Colonic mucosa (tissue), 4 donors: ENCODE measurements at regions not wholly inside any gene's neighbourhood (a gene's known extent, or its start where the extent isn't known, plus 50 kb on each side); places are given as distances from the start of the nearest gene placed in this dataset.
"Not testable (repeated sequence)": the region's sequence is repeated elsewhere in the genome, so short reads cannot be mapped to it uniquely, and the experiment has no call there.

Experiments used
- DNase-seq: peaks from one replicate; pipeline ENCODE4 v3.0.0-alpha.2; 2020
- H3K27ac ChIP-seq: fragments of 200-600 bp; one replicate; pipeline ENCODE4 v1.8.0; 2021
- H3K27me3 ChIP-seq: fragments of 200-600 bp; one replicate; pipeline ENCODE4 v1.8.0; 2021
- H3K36me3 ChIP-seq: fragments of 200-600 bp; one replicate; pipeline ENCODE4 v1.8.0; 2021
- H3K4me1 ChIP-seq: fragments of 200-600 bp; one replicate; pipeline ENCODE4 v1.8.0; 2021; ENCODE audit warnings: mild to moderate bottlenecking
- H3K4me3 ChIP-seq: fragments of 200-600 bp; one replicate; pipeline ENCODE4 v1.8.0; 2021
- H3K9ac ChIP-seq, 2 donors: one replicate each; pipeline ENCODE4 v1.7.0; 2013; ENCODE audit warnings: control low read depth in 2 of 2, low read depth in 2 of 2, low read length in 2 of 2
- H3K9me3 ChIP-seq: fragments of 200-600 bp; one replicate; pipeline ENCODE4 v1.8.0; 2021
- intact Hi-C: fragments of 100-400 bp; cut with DNase I; formaldehyde crosslinking; loops from one replicate; pipeline ENCODE4 v1.14.1; 2022
- TF ChIP-seq, protein P1 (sequence below): fragments of 200-600 bp; IDR thresholded peaks from one replicate; pipeline ENCODE4 v1.8.0; 2022; ENCODE audit warnings: antibody characterized with exemption, mild to moderate bottlenecking
- donor health status: healthy.
- donor health status: DM: no; HTN: no; CAD: no.
- donor health status: DM: no; HTN: no; CAD: no.

DNA sequence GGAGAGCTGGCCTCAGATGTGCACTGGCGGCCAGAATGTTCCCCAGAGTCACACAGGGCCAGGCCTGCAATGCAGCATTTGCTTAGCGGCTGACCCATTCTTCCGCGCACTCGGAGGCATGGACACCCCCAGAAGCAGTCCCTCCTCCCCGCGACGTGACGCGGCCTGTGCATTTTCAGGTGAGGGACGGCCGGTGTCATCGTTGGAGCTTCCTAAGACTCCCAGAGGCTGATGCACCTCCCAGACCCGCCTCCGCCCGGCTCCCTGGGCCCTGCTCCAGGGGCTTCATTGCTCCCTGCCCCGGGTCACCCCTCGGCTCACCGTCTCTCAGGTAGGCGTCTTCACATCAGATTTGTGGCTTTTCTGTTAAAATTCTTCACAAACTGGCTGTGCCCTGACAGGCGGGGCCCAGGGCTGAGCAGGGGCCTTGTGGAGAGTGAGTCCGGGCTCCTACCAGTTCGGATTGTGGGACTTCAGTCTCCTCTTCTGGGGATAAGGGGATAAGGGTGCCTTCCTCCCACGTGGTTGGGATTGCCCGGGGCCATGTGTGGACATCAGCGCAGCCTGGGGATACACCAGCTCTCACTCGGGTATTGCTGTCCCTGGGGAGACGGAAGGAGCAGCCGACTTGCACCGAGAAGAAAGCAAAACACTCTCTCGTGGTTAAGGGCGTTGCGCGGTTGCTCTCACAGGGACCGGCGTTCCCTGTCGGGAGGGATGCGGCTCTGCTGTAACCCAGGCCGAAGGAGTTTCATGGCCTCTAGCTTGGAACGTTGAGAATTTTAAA, 249.1 kb downstream of the ADGRD1 start:
- Histone ChIP-seq H3K4me1 (no peaks in the 10 kb centered on the region), H3K4me3 (no peak overlapping the region), H3K27ac (no peak overlapping the region), H3K27me3 (no peaks in the 10 kb centered on the region), H3K9me3 (no peaks in the 10 kb centered on the region), H3K9ac (no peak overlapping the region), H3K36me3 (no peaks in the 10 kb centered on the region)
- intact Hi-C loops: no loop called here
- DNase-seq: peak; percentile 10
- TF ChIP-seq, protein P1, sequence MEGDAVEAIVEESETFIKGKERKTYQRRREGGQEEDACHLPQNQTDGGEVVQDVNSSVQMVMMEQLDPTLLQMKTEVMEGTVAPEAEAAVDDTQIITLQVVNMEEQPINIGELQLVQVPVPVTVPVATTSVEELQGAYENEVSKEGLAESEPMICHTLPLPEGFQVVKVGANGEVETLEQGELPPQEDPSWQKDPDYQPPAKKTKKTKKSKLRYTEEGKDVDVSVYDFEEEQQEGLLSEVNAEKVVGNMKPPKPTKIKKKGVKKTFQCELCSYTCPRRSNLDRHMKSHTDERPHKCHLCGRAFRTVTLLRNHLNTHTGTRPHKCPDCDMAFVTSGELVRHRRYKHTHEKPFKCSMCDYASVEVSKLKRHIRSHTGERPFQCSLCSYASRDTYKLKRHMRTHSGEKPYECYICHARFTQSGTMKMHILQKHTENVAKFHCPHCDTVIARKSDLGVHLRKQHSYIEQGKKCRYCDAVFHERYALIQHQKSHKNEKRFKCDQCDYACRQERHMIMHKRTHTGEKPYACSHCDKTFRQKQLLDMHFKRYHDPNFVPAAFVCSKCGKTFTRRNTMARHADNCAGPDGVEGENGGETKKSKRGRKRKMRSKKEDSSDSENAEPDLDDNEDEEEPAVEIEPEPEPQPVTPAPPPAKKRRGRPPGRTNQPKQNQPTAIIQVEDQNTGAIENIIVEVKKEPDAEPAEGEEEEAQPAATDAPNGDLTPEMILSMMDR: no peak

DNA sequence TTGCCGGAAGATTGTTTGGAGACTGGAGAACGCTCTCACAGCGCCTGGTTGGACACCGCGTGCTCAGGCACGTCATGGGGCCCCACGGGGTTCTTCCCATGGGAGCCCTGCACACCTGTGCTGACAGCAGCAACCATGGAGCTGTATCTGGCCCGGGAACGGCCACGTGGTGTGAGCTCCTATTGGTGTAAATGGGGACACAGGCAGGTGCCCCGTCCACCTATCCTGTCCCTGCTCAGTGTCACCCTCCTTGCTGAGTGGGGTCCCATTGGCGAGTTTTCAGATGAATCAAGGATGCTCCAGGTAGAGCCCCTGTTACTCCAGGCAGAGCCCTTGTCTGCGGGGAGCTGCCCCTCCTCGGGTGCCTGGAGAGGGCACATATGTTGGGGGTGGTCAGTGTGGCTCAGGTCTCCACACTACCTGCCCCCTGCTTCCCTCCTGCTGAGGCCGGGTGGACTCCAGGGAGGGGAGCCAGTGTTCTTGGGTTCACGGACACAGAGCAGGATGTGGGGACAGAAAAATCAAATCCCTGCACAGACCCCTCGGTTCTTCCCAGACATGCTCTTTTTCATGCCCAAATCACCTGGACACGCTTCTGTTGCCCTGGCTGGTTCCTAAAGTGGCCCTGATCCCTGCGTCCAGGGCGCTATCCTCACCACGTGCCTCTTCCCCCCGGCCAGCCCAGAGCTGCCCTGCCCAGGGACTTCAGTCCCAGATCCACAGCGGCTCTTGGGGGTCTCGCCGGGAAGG, 250.1 kb downstream of the ADGRD1 start:
- intact Hi-C loops: no loop called here
- Histone ChIP-seq H3K9me3 (no peaks in the 10 kb centered on the region), H3K4me3 (no peak overlapping the region), H3K9ac (no peak overlapping the region), H3K27ac (no peak overlapping the region), H3K4me1 (no peaks in the 10 kb centered on the region), H3K27me3 (no peaks in the 10 kb centered on the region), H3K36me3 (no peaks in the 10 kb centered on the region)
- TF ChIP-seq, protein P1: no peak
- DNase-seq: peak; percentile 6

DNA sequence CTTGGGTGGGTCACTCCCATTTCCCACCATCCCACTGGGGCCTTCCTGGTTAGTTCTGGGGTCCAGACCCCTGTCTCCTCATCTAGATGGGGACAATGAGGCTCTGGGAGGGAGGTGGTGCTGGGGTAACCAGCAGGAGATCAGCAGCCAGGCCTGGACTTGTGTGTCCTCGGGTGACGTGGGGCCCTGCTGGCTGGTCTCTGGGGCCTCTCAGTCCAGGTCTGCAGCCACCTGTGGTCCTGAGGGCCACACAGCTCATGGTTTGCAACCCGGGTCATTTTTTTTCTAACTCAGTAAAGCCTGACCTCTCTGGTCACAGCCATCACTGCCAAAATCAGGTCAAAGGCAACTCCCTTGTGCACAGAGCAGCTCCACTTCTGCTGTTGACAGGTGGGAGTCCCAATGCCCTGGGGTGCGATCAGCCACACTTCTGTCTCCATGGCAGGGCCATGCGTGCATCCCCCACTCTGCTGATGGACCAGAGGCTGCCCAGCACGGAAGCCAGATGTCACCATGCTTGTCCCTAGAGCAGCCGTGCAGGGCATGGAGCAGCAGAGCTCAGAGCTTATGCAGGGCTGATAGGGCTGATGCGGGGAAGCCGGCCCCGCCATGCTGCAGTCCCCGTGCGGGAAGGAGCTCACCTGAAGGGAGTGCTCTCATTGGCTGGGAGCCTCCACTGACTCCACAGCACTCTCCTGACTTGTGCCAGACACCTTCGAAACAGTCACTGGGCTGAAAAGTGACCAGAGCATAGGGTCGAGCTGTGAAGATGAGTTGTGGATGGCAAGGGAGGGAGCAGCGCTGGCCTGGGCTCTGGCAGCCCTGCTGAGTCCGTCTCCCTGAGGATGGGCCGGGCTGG, 250.9 kb downstream of the ADGRD1 start:
- H3K27me3 ChIP-seq: no peaks in the 10 kb centered on the region
- intact Hi-C loops: no loop called here
- no peak overlapping the region for H3K27ac ChIP-seq
- TF ChIP-seq, protein P1: no peak
- H3K4me1 ChIP-seq: no peaks in the 10 kb centered on the region
- H3K9me3 ChIP-seq: no peaks in the 10 kb centered on the region
- no peak overlapping the region for H3K4me3 ChIP-seq
- DNase-seq: peak; percentile 12
- no peak overlapping the region for H3K9ac ChIP-seq
- no peaks in the 10 kb centered on the region for H3K36me3 ChIP-seq

DNA sequence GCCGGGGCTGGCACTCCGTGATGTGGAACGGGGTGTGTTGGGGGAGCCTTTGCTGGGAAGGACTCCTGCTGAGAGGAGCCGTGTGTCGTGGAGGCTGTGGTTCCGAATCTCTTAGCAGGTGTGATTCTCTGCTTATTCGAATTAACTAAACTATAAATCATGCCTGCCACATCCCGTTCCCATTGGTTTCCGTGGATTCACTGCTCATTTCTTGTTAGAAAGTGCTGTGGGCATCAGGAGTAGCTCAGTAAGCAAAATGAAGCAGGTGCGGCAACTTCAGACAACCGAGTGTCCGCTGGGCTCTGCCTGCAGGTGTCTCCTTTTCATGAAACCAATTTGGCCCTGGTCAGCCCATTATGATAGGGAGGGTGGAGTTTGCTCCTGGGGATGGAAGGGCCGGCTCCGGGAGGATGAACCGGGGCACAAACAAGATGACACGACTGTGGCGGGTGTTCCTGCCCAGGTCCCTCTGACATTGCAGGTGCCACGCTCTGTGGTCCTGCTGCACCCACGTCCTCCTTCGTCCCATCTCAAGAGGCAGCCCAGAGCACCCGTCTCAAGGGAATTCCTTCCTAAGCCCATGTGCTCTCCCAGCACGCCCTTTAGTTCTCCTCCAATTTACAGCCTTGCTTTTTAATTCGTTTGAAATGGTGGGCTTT, 251.7 kb downstream of the ADGRD1 start:
- H3K9ac ChIP-seq, intact Hi-C loops, H3K27ac ChIP-seq, H3K36me3 ChIP-seq, H3K4me1 ChIP-seq, H3K4me3 ChIP-seq, H3K27me3 ChIP-seq, H3K9me3 ChIP-seq: not testable (repeated sequence)
- peak; percentile 7 for DNase-seq

DNA sequence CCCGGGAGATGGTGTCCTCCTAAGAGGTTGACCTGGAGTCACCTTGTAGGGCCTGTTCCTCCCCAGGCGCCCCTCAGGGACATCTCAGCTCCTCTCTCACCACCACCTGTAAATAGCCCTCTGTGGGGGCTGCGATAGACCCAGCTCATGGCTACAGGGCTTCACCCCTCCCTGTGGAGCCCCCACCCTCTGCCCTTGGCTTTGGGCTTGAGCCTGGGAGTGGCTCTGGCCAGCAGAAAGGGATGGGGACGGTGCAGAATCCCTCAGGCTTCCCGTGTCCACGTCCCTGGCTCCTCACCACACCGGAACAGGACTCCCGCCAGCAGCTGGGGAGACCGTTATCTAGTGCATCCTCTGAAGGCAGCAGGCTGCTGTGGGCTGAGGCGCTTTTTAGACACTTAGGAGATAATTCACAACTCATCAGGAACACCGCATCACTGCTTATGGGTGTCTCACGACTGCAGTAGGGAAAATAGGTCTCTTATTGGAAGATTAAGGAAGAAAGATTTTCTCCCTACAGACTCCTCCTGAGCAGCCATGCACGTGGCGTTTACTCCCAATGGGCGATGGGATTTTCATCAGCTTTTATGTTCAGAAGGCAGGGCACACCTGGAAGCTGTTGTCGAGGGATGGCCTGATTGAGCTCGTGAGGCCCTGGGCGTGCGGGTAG, 253.1 kb downstream of the ADGRD1 start:
- H3K9me3 ChIP-seq, DNase-seq, intact Hi-C loops, H3K27me3 ChIP-seq, H3K27ac ChIP-seq, H3K9ac ChIP-seq, H3K36me3 ChIP-seq, H3K4me3 ChIP-seq, H3K4me1 ChIP-seq: not testable (repeated sequence)

DNA sequence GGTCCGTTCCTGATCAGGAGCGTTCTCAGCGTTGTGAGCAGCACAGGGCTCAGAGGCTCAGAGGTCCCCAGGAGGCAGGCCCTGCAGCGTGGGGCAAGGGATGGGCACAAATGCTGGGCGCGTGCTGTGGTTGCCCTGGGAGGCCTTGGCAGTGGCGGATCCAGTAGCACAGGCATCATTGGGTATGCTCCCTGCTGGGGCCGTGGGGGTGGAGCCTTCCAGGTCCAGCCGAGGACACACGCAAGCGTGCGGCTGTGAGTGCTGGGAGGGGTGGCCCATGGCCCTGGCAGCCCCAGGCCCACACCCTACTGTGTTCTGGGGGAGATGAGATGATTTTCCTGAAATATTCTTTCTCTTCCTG, 253.6 kb downstream of the ADGRD1 start:
- intact Hi-C loops, H3K9me3 ChIP-seq, DNase-seq, H3K27ac ChIP-seq, H3K27me3 ChIP-seq, H3K36me3 ChIP-seq, H3K9ac ChIP-seq, H3K4me3 ChIP-seq, H3K4me1 ChIP-seq: not testable (repeated sequence)

DNA sequence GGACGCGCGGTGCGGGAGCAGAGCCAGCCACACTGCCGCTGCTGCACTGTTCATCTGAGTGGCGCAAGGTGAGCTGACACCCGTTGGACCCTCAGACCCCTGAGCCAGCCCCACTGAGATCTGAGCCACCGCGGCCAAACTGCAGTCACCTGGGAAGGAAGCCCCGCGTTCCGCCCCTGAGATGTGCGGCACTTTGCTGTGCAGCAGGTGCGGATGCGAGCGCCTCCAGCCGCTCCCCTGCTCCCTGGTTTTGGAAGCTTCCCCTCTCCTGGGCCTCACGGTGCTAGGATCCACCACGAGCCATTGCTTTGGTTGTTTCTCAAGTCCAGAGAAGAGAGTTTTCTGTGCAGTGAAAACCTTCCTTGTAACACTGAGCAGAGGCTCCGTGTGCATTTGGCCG, 254.1 kb downstream of the ADGRD1 start:
- H3K9ac ChIP-seq, DNase-seq, H3K9me3 ChIP-seq, H3K4me1 ChIP-seq, intact Hi-C loops, H3K36me3 ChIP-seq, H3K27me3 ChIP-seq, H3K4me3 ChIP-seq, H3K27ac ChIP-seq: not testable (repeated sequence)
